Kidney (tissue), 13 donors: ENCODE measurements at regions not wholly inside any gene's neighbourhood (a gene's known extent, or its start where the extent isn't known, plus 50 kb on each side); places are given as distances from the start of the nearest gene placed in this dataset.

ENCODE experiments used
- DNase-seq, 5 donors: peaks; one replicate each; pipeline ENCODE4 v3.0.0-alpha.2; 2013 to 2020
- FAIRE-seq: peaks from 2 replicates; lab custom pipeline; 2012; peaks lifted over from hg19 to GRCh38; lab: Jason Lieb, UNC
- H3K27ac ChIP-seq, 2 donors: one replicate each; pipeline ENCODE4 v1.7.0; 2013; ENCODE audit warnings: low read depth in 2 of 2, low read length in 2 of 2, inconsistent platforms in 1 of 2
- H3K27me3 ChIP-seq: one replicate; pipeline ENCODE4 v1.7.1; 2013; ENCODE audit warnings: low read length, inconsistent platforms; ENCODE audit not compliant: control insufficient read depth, insufficient read depth
- H3K36me3 ChIP-seq, 3 donors: one replicate each; pipeline versions ENCODE4 v1.7.0 to v1.7.1; 2013; ENCODE audit warnings: low read length in 3 of 3, control low read depth in 1 of 3, inconsistent platforms in 1 of 3; ENCODE audit not compliant: insufficient read depth in 3 of 3, control insufficient read depth in 2 of 3
- H3K4me1 ChIP-seq, 3 donors: one replicate each; pipeline versions ENCODE4 v1.7.0 to v1.7.1; 2013; ENCODE audit warnings: low read length in 3 of 3, inconsistent platforms in 1 of 3, low read depth in 1 of 3; ENCODE audit not compliant: control insufficient read depth in 2 of 3, insufficient read depth in 2 of 3
- H3K4me3 ChIP-seq, 3 donors: one replicate each; pipeline versions ENCODE4 v1.7.0 to v1.8.1; 2013; ENCODE audit warnings: low read length in 3 of 3, control low read depth in 1 of 3, inconsistent platforms in 1 of 3
- H3K9ac ChIP-seq, 3 donors: one replicate each; pipeline versions ENCODE4 v1.7.0 to v1.7.1; 2013; ENCODE audit warnings: low read length in 3 of 3, control low read depth in 1 of 3, inconsistent platforms in 1 of 3
- H3K9me3 ChIP-seq, 3 donors: one replicate each; pipeline versions ENCODE4 v1.7.0 to v1.7.1; 2013; ENCODE audit warnings: low read length in 3 of 3, control low read depth in 1 of 3, inconsistent platforms in 1 of 3; ENCODE audit not compliant: control insufficient read depth in 2 of 3, insufficient read depth in 1 of 3
- intact Hi-C: fragments of 100-400 bp; cut with DNase I; formaldehyde crosslinking; loops from one replicate; pipeline ENCODE4 v1.11.1; 2022
- TF ChIP-seq, protein P1 (sequence below): IDR thresholded peaks from 3 replicates; pipeline ENCODE4 v1.5.1; 2012; ENCODE audit warnings: mild to moderate bottlenecking, moderate library complexity, borderline replicate concordance; ENCODE audit not compliant: insufficient read depth; ENCODE audit errors: extremely low read depth
- donor health status: control.
- donor health status: control.
- donor health status: control.
- donor health status: control.
- donor health status: control.
- donor health status: DM: yes; HTN: yes; CAD: no.
- donor health status: Normal renal cell carcinoma (clear cell type).

GRCh38 chr20:22863826-22864225, 171.3 kb upstream of the SSTR4 start:
- DNase-seq (no peak), FAIRE-seq (no peak)
- Histone ChIP-seq H3K27me3 (no peaks in the 10 kb centered on the region), H3K9me3 (peaks cover 0 to 2% (median 0%) of the 10 kb centered on the region in 3 donors), H3K36me3 (no peaks in the 10 kb centered on the region), H3K4me3 (no peak overlapping the region), H3K27ac (no peak overlapping the region), H3K4me1 (no peaks in the 10 kb centered on the region), H3K9ac (no peak overlapping the region)
- TF ChIP-seq, protein P1, sequence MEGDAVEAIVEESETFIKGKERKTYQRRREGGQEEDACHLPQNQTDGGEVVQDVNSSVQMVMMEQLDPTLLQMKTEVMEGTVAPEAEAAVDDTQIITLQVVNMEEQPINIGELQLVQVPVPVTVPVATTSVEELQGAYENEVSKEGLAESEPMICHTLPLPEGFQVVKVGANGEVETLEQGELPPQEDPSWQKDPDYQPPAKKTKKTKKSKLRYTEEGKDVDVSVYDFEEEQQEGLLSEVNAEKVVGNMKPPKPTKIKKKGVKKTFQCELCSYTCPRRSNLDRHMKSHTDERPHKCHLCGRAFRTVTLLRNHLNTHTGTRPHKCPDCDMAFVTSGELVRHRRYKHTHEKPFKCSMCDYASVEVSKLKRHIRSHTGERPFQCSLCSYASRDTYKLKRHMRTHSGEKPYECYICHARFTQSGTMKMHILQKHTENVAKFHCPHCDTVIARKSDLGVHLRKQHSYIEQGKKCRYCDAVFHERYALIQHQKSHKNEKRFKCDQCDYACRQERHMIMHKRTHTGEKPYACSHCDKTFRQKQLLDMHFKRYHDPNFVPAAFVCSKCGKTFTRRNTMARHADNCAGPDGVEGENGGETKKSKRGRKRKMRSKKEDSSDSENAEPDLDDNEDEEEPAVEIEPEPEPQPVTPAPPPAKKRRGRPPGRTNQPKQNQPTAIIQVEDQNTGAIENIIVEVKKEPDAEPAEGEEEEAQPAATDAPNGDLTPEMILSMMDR = no peak
- intact Hi-C loops = no loop called here

- H3K9ac ChIP-seq = no peak overlapping the region
- H3K27ac ChIP-seq = no peak overlapping the region
- no peaks in the 10 kb centered on the region for H3K4me1 ChIP-seq
- no peaks in the 10 kb centered on the region for H3K27me3 ChIP-seq
- no peak for DNase-seq
- intact Hi-C loops = no loop called here
- no peak for FAIRE-seq
- H3K36me3 ChIP-seq = no peaks in the 10 kb centered on the region
- H3K4me3 ChIP-seq = no peak overlapping the region
- H3K9me3 ChIP-seq = peaks cover 0 to 2% (median 0%) of the 10 kb centered on the region in 3 donors
- TF ChIP-seq, protein P1 = no peak
Measured at GRCh38 chr20:22866812-22867341, 168.2 kb upstream of the SSTR4 start.

- H3K4me3 ChIP-seq = no peak overlapping the region
- no peaks in the 10 kb centered on the region for H3K36me3 ChIP-seq
- intact Hi-C loops = no loop called here
- H3K9ac ChIP-seq = no peak overlapping the region
- TF ChIP-seq, protein P1 = no peak
- FAIRE-seq (no peak), DNase-seq (no peak)
- no peak overlapping the region for H3K27ac ChIP-seq
- no peaks in the 10 kb centered on the region for H3K9me3 ChIP-seq
- no peaks in the 10 kb centered on the region for H3K27me3 ChIP-seq
- no peaks in the 10 kb centered on the region for H3K4me1 ChIP-seq
Measured at GRCh38 chr20:22878166-22878565, 156.9 kb upstream of the SSTR4 start.

DNA sequence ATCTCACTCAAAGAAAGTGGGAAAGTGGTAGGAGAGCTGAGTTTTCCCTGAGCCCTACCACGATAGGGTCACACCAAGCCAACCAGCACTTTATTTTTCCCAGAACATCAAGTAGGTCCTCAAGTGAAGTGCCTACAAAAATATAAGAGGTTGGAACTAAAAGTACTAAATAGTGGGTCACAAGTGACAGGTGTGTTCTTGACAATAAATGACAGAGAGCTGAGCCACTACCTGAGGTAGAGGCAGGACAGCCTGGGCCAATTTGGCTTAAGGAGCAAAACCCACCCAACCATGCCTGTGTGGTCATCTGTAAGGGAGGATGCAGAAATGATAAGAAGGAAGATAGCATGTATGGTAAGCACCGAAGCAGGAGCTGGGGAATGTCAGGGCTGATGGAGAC, 154.8 kb upstream of the SSTR4 start:
- H3K9me3 ChIP-seq = no peaks in the 10 kb centered on the region
- H3K4me1 ChIP-seq = no peaks in the 10 kb centered on the region
- no peak overlapping the region for H3K4me3 ChIP-seq
- no peaks in the 10 kb centered on the region for H3K36me3 ChIP-seq
- H3K9ac ChIP-seq = no peak overlapping the region
- FAIRE-seq (no peak), DNase-seq (no peak)
- H3K27ac ChIP-seq = no peak overlapping the region
- H3K27me3 ChIP-seq = no peaks in the 10 kb centered on the region
- intact Hi-C loops = no loop called here
- TF ChIP-seq, protein P1 = no peak
